HFF-Myc (cell line): ENCODE measurements at regions not wholly inside any gene's neighbourhood (a gene's known extent, or its start where the extent isn't known, plus 50 kb on each side); places are given as distances from the start of the nearest gene placed in this dataset.

Source experiments
- DNase-seq: peaks from one replicate; pipeline ENCODE4 v3.0.0-alpha.2; 2011; ENCODE audit warnings: low read depth; ENCODE audit errors: extremely low read depth
- H3K4me3 ChIP-seq: replicated peaks from 2 replicates; pipeline ENCODE4 v1.5.1; 2011; ENCODE audit warnings: low read depth, mild to moderate bottlenecking, control low read depth, low read length
- CTCF ChIP-seq: IDR thresholded peaks from 2 replicates; pipeline ENCODE4 v1.5.1; 2012; ENCODE audit warnings: mild to moderate bottlenecking, low read depth, low read length, control low read depth; ENCODE audit errors: missing control alignments

GRCh38 chr20:39547546-39548408 lies 585.6 kb downstream of the DHX35 start:
- no peak for TF ChIP-seq CTCF
- DNase-seq: no peak

DNA sequence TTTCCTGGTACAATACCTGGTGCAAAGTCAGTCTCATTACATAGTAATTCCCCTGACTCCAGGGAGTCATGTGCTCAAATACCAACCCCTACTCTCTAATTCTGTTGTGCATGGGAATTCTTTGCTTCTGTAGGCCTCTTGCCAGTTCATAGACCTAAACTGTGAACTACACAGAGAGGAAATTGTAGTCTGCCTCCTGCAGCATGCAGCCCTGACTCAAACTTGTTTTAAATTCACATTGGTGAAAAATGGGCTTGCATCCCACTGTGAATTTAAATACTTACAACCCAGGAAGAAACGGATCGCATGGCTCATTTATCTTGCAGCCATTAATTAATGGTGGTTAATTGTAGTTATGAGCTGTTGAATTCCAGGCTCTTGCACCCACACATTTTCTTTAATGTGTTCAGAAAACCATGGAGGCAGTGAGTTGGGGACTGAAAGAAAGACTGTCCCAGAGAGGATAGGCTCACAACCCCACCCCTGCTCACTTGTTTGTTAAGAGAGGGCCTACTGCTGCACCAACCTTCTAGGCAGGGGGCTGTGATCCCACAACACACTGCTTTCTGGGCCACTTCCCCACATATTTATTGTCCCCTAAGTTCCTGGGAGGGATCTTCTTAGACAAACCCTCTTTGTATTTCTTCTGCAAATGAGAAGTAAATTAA lies 579.1 kb downstream of the DHX35 start:
- TF ChIP-seq CTCF: no peak
- H3K4me3 ChIP-seq: no peak overlapping the region
- DNase-seq: no peak

More at GRCh38 chr20:39547546-39548408, 585.6 kb downstream of the DHX35 start:
- no peak overlapping the region for H3K4me3 ChIP-seq

DNA sequence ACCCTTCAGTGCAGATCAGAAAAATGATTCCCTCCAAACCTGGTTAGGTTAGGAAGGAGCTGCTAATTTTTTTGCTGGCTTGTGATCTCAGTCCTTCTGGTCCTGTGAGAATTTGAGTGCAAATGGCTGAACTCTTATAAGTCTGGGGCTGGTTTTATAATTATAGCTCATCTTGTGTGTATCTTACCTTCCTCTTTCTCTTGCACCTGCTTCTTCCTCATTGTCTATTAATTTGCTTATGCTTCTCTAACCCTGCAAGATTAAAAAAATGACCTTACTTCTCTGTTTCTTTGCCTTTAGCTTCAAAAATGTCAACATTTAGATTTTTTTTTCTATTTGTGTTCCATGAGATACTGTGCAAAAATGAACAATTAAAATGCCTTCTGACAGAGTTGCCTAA lies 576.2 kb downstream of the DHX35 start:
- TF ChIP-seq CTCF: no peak
- no peak for DNase-seq
- H3K4me3 ChIP-seq: no peak overlapping the region

GRCh38 chr20:39535301-39535700 lies 573.2 kb downstream of the DHX35 start:
- no peak for TF ChIP-seq CTCF
- H3K4me3 ChIP-seq: no peak overlapping the region
- DNase-seq: no peak

DNA sequence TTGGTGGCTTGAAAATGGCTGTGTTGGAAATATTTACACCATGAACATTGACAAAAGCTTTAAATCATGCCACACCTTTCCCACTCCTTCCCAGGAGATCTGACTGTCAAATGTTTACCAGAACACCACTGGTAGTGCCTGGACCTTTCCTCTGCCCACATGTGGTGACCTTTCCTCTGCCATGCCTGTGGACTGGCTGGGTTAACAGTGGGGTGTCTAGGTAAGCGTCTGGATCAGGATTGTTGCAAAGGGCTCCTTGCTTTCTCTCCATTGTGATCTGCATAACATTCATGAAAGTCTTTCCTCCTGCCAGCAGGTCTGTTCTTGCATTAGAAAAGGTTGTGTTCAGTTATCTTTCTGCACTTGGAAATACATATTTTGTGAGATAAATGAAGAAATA lies 572.7 kb downstream of the DHX35 start:
- TF ChIP-seq CTCF: no peak

GRCh38 chr20:39533858-39534257 lies 571.7 kb downstream of the DHX35 start:
- no peak overlapping the region for H3K4me3 ChIP-seq
- no peak for TF ChIP-seq CTCF
- no peak for DNase-seq

More for the DNA sequence above, 572.7 kb downstream of the DHX35 start:
- DNase-seq: no peak
- H3K4me3 ChIP-seq: no peak overlapping the region

GRCh38 chr20:39532205-39532604 lies 570.1 kb downstream of the DHX35 start:
- no peak for DNase-seq
- no peak for TF ChIP-seq CTCF
- H3K4me3 ChIP-seq: no peak overlapping the region
